ENCODE measurements at regions not wholly inside any gene's neighbourhood (a gene's known extent, or its start where the extent isn't known, plus 50 kb on each side); places are given as distances from the start of the nearest gene placed in this dataset.

GRCh38 chr3:56900801-56901200 is 99.1 kb upstream of the ARHGEF3 start:
- Histone ChIP-seq H3K4me1 (ENCODE audit: control insufficient read depth in 1 of 2, insufficient read depth in 1 of 2, low read depth in 1 of 2, low read length in 1 of 2) (no peaks in the 10 kb centered on the region), H3K4me3 (ENCODE audit: low read depth in 1 of 2, low read length in 1 of 2) (no peak overlapping the region), H3K27ac (no peak overlapping the region), H3K9me3 (no peaks in the 10 kb centered on the region), H3K27me3 (no peaks in the 10 kb centered on the region), H3K36me3 (no peaks in the 10 kb centered on the region)
- TF ChIP-seq CTCF (IDR thresholded peaks at IDR 0.05), result no peak

- Histone ChIP-seq H3K27me3 (no peaks in the 10 kb centered on the region), H3K27ac (no peak overlapping the region), H3K4me3 (ENCODE audit: low read depth in 1 of 2, low read length in 1 of 2) (no peak overlapping the region), H3K9me3 (no peaks in the 10 kb centered on the region), H3K36me3 (no peaks in the 10 kb centered on the region), H3K4me1 (ENCODE audit: control insufficient read depth in 1 of 2, insufficient read depth in 1 of 2, low read depth in 1 of 2, low read length in 1 of 2) (no peaks in the 10 kb centered on the region)
- no peak for TF ChIP-seq CTCF (IDR thresholded peaks at IDR 0.05)
Observed at GRCh38 chr3:56899851-56900250, 98.1 kb upstream of the ARHGEF3 start.

GRCh38 chr3:56899078-56899477 is 97.3 kb upstream of the ARHGEF3 start:
- Histone ChIP-seq H3K4me3 (ENCODE audit: low read depth in 1 of 2, low read length in 1 of 2) (no peak overlapping the region), H3K27ac (no peak overlapping the region), H3K27me3 (no peaks in the 10 kb centered on the region), H3K4me1 (ENCODE audit: control insufficient read depth in 1 of 2, insufficient read depth in 1 of 2, low read depth in 1 of 2, low read length in 1 of 2) (no peaks in the 10 kb centered on the region), H3K36me3 (no peaks in the 10 kb centered on the region), H3K9me3 (no peaks in the 10 kb centered on the region)
- TF ChIP-seq CTCF (IDR thresholded peaks at IDR 0.05), result no peak

GRCh38 chr3:56896357-56896756 is 94.6 kb upstream of the ARHGEF3 start:
- Histone ChIP-seq H3K36me3 (no peaks in the 10 kb centered on the region), H3K27ac (no peak overlapping the region)
- TF ChIP-seq CTCF (IDR thresholded peaks at IDR 0.05), result no peak

GRCh38 chr3:56894881-56895431 is 93.2 kb upstream of the ARHGEF3 start:
- TF ChIP-seq CTCF (IDR thresholded peaks at IDR 0.05), result no peak
- no peak overlapping the region for H3K4me3 ChIP-seq (ENCODE audit: low read depth in 1 of 2, low read length in 1 of 2)
- H3K4me1 ChIP-seq (ENCODE audit: control insufficient read depth in 1 of 2, insufficient read depth in 1 of 2, low read depth in 1 of 2, low read length in 1 of 2), result no peaks in the 10 kb centered on the region
- H3K27me3 ChIP-seq, result no peaks in the 10 kb centered on the region
- H3K9me3 ChIP-seq, result no peaks in the 10 kb centered on the region
- H3K36me3 ChIP-seq, result no peaks in the 10 kb centered on the region
- H3K27ac ChIP-seq, result no peak overlapping the region

More at GRCh38 chr3:56896357-56896756, 94.6 kb upstream of the ARHGEF3 start:
- Histone ChIP-seq H3K4me3 (ENCODE audit: low read depth in 1 of 2, low read length in 1 of 2) (no peak overlapping the region), H3K4me1 (ENCODE audit: control insufficient read depth in 1 of 2, insufficient read depth in 1 of 2, low read depth in 1 of 2, low read length in 1 of 2) (no peaks in the 10 kb centered on the region), H3K9me3 (no peaks in the 10 kb centered on the region), H3K27me3 (no peaks in the 10 kb centered on the region)
